ENCODE measurements at regions not wholly inside any gene's neighbourhood (a gene's known extent, or its start where the extent isn't known, plus 50 kb on each side); places are given as distances from the start of the nearest gene placed in this dataset.

GRCh38 chr3:80753021-80753420 is 985.2 kb upstream of the ROBO1 start (continued):
- TF ChIP-seq RREB1 (CRISPR knock-in tag; IDR thresholded peaks at IDR 0.05) = no peak
- no peak for TF ChIP-seq ZC3H11A (IDR thresholded peaks at IDR 0.05; ENCODE audit: low read depth, low read length)
- no peak for TF ChIP-seq ZNF280A (IDR thresholded peaks at IDR 0.05; ENCODE audit: low read depth, partially characterized antibody)
- TF ChIP-seq MEIS2 (IDR thresholded peaks at IDR 0.05; ENCODE audit: partially characterized antibody) = no peak
- no peak for TF ChIP-seq XRCC3 (IDR thresholded peaks at IDR 0.05)
- TF ChIP-seq LARP7 (IDR thresholded peaks at IDR 0.05) = no peak
- no peak for TF ChIP-seq CBX5 (IDR thresholded peaks at IDR 0.05; ENCODE audit: borderline replicate concordance, low read depth)

Measured in K562 (cell line).